ENCODE measurements at regions not wholly inside any gene's neighbourhood (a gene's known extent, or its start where the extent isn't known, plus 50 kb on each side); places are given as distances from the start of the nearest gene placed in this dataset.
A peak's percentile ranks its signal among the peaks of the same experiment; 100 is the strongest.

DNA sequence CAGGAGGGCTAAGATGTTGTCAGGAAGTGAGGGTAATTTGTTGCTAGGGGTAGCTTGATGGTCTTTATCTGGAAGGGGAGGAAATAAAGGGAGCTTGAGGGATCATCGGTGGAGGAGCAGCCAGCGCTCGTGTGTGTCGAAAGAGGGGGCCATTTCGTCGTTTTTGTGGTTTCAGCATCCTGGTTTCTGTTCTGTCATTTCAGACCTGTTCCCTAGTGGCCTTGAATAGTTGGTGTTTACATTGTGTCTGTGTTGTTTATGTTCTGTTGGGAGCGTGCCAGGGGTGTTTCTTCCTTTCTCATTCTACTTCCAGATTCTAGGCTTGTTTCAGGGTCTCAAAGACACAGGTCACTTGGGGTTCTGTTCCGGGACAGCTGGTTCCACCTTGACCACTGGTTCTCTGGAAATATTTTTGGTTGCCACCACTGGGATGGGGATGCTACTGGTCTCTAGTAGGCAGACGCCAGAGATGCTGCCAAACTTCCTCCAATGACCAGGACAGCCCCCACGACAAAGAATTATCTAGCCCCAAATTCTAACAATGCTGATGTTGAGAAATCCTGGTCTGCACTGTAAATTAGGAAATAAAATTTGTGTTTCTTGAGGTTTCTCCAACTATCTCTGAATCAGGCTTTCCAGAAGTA, 113.9 kb upstream of the NAA20 start (continued):
- TF ChIP-seq, protein P1, sequence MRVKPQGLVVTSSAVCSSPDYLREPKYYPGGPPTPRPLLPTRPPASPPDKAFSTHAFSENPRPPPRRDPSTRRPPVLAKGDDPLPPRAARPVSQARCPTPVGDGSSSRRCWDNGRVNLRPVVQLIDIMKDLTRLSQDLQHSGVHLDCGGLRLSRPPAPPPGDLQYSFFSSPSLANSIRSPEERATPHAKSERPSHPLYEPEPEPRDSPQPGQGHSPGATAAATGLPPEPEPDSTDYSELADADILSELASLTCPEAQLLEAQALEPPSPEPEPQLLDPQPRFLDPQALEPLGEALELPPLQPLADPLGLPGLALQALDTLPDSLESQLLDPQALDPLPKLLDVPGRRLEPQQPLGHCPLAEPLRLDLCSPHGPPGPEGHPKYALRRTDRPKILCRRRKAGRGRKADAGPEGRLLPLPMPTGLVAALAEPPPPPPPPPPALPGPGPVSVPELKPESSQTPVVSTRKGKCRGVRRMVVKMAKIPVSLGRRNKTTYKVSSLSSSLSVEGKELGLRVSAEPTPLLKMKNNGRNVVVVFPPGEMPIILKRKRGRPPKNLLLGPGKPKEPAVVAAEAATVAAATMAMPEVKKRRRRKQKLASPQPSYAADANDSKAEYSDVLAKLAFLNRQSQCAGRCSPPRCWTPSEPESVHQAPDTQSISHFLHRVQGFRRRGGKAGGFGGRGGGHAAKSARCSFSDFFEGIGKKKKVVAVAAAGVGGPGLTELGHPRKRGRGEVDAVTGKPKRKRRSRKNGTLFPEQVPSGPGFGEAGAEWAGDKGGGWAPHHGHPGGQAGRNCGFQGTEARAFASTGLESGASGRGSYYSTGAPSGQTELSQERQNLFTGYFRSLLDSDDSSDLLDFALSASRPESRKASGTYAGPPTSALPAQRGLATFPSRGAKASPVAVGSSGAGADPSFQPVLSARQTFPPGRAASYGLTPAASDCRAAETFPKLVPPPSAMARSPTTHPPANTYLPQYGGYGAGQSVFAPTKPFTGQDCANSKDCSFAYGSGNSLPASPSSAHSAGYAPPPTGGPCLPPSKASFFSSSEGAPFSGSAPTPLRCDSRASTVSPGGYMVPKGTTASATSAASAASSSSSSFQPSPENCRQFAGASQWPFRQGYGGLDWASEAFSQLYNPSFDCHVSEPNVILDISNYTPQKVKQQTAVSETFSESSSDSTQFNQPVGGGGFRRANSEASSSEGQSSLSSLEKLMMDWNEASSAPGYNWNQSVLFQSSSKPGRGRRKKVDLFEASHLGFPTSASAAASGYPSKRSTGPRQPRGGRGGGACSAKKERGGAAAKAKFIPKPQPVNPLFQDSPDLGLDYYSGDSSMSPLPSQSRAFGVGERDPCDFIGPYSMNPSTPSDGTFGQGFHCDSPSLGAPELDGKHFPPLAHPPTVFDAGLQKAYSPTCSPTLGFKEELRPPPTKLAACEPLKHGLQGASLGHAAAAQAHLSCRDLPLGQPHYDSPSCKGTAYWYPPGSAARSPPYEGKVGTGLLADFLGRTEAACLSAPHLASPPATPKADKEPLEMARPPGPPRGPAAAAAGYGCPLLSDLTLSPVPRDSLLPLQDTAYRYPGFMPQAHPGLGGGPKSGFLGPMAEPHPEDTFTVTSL (CRISPR knock-in tag; IDR thresholded peaks at IDR 0.05; ENCODE audit: borderline replicate concordance), result 0 out of 2 replicates have a peak, but pooled peaks have one; percentile 2
- TF ChIP-seq ZBTB21 (CRISPR knock-in tag; IDR thresholded peaks at IDR 0.05), result no peak
- TF ChIP-seq, protein P2, sequence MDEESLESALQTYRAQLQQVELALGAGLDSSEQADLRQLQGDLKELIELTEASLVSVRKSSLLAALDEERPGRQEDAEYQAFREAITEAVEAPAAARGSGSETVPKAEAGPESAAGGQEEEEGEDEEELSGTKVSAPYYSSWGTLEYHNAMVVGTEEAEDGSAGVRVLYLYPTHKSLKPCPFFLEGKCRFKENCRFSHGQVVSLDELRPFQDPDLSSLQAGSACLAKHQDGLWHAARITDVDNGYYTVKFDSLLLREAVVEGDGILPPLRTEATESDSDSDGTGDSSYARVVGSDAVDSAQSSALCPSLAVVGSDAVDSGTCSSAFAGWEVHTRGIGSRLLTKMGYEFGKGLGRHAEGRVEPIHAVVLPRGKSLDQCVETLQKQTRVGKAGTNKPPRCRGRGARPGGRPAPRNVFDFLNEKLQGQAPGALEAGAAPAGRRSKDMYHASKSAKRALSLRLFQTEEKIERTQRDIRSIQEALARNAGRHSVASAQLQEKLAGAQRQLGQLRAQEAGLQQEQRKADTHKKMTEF (CRISPR knock-in tag; IDR thresholded peaks at IDR 0.05), result peak; percentile 79
- TF ChIP-seq, protein P3, sequence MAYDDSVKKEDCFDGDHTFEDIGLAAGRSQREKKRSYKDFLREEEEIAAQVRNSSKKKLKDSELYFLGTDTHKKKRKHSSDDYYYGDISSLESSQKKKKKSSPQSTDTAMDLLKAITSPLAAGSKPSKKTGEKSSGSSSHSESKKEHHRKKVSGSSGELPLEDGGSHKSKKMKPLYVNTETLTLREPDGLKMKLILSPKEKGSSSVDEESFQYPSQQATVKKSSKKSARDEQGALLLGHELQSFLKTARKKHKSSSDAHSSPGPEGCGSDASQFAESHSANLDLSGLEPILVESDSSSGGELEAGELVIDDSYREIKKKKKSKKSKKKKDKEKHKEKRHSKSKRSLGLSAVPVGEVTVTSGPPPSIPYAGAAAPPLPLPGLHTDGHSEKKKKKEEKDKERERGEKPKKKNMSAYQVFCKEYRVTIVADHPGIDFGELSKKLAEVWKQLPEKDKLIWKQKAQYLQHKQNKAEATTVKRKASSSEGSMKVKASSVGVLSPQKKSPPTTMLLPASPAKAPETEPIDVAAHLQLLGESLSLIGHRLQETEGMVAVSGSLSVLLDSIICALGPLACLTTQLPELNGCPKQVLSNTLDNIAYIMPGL (CRISPR knock-in tag; IDR thresholded peaks at IDR 0.05; ENCODE audit: borderline replicate concordance in 1 of 2, low read depth in 1 of 2), result peak; percentile 29 to 50; a peak in 2 of 4 replicates
- TF ChIP-seq, protein P4, sequence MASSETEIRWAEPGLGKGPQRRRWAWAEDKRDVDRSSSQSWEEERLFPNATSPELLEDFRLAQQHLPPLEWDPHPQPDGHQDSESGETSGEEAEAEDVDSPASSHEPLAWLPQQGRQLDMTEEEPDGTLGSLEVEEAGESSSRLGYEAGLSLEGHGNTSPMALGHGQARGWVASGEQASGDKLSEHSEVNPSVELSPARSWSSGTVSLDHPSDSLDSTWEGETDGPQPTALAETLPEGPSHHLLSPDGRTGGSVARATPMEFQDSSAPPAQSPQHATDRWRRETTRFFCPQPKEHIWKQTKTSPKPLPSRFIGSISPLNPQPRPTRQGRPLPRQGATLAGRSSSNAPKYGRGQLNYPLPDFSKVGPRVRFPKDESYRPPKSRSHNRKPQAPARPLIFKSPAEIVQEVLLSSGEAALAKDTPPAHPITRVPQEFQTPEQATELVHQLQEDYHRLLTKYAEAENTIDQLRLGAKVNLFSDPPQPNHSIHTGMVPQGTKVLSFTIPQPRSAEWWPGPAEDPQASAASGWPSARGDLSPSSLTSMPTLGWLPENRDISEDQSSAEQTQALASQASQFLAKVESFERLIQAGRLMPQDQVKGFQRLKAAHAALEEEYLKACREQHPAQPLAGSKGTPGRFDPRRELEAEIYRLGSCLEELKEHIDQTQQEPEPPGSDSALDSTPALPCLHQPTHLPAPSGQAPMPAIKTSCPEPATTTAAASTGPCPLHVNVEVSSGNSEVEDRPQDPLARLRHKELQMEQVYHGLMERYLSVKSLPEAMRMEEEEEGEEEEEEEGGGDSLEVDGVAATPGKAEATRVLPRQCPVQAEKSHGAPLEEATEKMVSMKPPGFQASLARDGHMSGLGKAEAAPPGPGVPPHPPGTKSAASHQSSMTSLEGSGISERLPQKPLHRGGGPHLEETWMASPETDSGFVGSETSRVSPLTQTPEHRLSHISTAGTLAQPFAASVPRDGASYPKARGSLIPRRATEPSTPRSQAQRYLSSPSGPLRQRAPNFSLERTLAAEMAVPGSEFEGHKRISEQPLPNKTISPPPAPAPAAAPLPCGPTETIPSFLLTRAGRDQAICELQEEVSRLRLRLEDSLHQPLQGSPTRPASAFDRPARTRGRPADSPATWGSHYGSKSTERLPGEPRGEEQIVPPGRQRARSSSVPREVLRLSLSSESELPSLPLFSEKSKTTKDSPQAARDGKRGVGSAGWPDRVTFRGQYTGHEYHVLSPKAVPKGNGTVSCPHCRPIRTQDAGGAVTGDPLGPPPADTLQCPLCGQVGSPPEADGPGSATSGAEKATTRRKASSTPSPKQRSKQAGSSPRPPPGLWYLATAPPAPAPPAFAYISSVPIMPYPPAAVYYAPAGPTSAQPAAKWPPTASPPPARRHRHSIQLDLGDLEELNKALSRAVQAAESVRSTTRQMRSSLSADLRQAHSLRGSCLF (CRISPR knock-in tag; IDR thresholded peaks at IDR 0.05; ENCODE audit: borderline replicate concordance), result no peak
- TF ChIP-seq, protein P5, sequence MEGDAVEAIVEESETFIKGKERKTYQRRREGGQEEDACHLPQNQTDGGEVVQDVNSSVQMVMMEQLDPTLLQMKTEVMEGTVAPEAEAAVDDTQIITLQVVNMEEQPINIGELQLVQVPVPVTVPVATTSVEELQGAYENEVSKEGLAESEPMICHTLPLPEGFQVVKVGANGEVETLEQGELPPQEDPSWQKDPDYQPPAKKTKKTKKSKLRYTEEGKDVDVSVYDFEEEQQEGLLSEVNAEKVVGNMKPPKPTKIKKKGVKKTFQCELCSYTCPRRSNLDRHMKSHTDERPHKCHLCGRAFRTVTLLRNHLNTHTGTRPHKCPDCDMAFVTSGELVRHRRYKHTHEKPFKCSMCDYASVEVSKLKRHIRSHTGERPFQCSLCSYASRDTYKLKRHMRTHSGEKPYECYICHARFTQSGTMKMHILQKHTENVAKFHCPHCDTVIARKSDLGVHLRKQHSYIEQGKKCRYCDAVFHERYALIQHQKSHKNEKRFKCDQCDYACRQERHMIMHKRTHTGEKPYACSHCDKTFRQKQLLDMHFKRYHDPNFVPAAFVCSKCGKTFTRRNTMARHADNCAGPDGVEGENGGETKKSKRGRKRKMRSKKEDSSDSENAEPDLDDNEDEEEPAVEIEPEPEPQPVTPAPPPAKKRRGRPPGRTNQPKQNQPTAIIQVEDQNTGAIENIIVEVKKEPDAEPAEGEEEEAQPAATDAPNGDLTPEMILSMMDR (CRISPR knock-in tag; IDR thresholded peaks at IDR 0.05), result peak; percentile 95
- no peak for TF ChIP-seq ZNF3 (CRISPR knock-in tag; IDR thresholded peaks at IDR 0.05)
- TF ChIP-seq NR3C1 (CRISPR knock-in tag; IDR thresholded peaks at IDR 0.05), result no peak
- TF ChIP-seq ZNF333 (CRISPR knock-in tag; IDR thresholded peaks at IDR 0.05; ENCODE audit: borderline replicate concordance), result no peak
- TF ChIP-seq ZSCAN9 (CRISPR knock-in tag; IDR thresholded peaks at IDR 0.05; ENCODE audit: borderline replicate concordance), result peak; percentile 71; the same call in 1 of the 2 replicates
- TF ChIP-seq SMAD3 (CRISPR knock-in tag; IDR thresholded peaks at IDR 0.05), result peak; percentile 79; the same call in 1 of the 2 replicates
- no peak for TF ChIP-seq CHD4 (IDR thresholded peaks at IDR 0.05; ENCODE audit: borderline replicate concordance, low read length)

Data from HepG2 (cell line).